ENCODE measurements at regions not wholly inside any gene's neighbourhood (a gene's known extent, or its start where the extent isn't known, plus 50 kb on each side); places are given as distances from the start of the nearest gene placed in this dataset.

DNA sequence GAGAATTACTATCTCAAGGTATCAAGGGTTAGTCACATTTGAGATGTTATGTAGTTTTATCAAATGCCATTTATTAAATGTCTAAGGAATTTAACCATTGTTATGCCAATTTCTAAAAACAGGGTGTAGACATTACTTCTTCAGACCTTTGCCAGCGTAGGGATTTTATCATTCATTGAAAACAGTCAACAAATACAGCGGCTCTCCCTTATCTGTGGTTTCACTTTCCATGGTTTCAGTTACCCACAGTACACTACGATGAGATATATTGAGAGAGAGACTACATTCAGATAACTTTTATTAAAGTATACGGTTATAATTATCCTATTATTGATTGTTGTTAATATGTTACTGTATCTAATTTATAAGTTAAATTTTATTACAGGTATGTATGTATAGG, 234.7 kb downstream of the TMX3 start:
- TF ChIP-seq, protein P1, sequence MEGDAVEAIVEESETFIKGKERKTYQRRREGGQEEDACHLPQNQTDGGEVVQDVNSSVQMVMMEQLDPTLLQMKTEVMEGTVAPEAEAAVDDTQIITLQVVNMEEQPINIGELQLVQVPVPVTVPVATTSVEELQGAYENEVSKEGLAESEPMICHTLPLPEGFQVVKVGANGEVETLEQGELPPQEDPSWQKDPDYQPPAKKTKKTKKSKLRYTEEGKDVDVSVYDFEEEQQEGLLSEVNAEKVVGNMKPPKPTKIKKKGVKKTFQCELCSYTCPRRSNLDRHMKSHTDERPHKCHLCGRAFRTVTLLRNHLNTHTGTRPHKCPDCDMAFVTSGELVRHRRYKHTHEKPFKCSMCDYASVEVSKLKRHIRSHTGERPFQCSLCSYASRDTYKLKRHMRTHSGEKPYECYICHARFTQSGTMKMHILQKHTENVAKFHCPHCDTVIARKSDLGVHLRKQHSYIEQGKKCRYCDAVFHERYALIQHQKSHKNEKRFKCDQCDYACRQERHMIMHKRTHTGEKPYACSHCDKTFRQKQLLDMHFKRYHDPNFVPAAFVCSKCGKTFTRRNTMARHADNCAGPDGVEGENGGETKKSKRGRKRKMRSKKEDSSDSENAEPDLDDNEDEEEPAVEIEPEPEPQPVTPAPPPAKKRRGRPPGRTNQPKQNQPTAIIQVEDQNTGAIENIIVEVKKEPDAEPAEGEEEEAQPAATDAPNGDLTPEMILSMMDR (conservative IDR thresholded peaks at IDR 0.05; ENCODE audit: low read length) = no peak
- TF ChIP-seq EZH2phosphoT487 (IDR thresholded peaks at IDR 0.05; ENCODE audit: borderline replicate concordance) = no peak
